ENCODE measurements at regions not wholly inside any gene's neighbourhood (a gene's known extent, or its start where the extent isn't known, plus 50 kb on each side); places are given as distances from the start of the nearest gene placed in this dataset.
"Not testable (repeated sequence)": the region's sequence is repeated elsewhere in the genome, so short reads cannot be mapped to it uniquely, and the experiment has no call there.

- no peaks in the 10 kb centered on the region for H3K27me3 Mint-ChIP-seq
- no peak overlapping the region for H3K4me3 Mint-ChIP-seq
- no peak for ATAC-seq
- no peaks in the 10 kb centered on the region for H3K9me3 Mint-ChIP-seq
- H3K4me1 Mint-ChIP-seq, result no peaks in the 10 kb centered on the region
- H3K27ac Mint-ChIP-seq, result no peak overlapping the region
- H3K36me3 Mint-ChIP-seq, result no peaks in the 10 kb centered on the region
Measured at GRCh38 chr4:188779581-188779980, 640.3 kb downstream of the TRIML1 start.

- Mint-ChIP-seq H3K36me3 (no peaks in the 10 kb centered on the region), H3K9me3 (no peaks in the 10 kb centered on the region), H3K4me1 (no peaks in the 10 kb centered on the region), H3K4me3 (no peak overlapping the region), H3K27ac (no peak overlapping the region), H3K27me3 (no peaks in the 10 kb centered on the region)
- no peak for ATAC-seq
Measured at GRCh38 chr4:188780028-188780427, 640.8 kb downstream of the TRIML1 start.

GRCh38 chr4:188780686-188781085 lies 641.4 kb downstream of the TRIML1 start:
- no peaks in the 10 kb centered on the region for H3K36me3 Mint-ChIP-seq
- no peak for ATAC-seq
- H3K4me1 Mint-ChIP-seq, result no peaks in the 10 kb centered on the region
- H3K27ac Mint-ChIP-seq, result no peak overlapping the region
- H3K4me3 Mint-ChIP-seq, result no peak overlapping the region
- H3K27me3 Mint-ChIP-seq, result no peaks in the 10 kb centered on the region
- H3K9me3 Mint-ChIP-seq, result peaks cover 2% of the 10 kb centered on the region

- H3K27ac Mint-ChIP-seq, result no peak overlapping the region
- H3K36me3 Mint-ChIP-seq, result no peaks in the 10 kb centered on the region
- no peaks in the 10 kb centered on the region for H3K27me3 Mint-ChIP-seq
- H3K4me3 Mint-ChIP-seq, result no peak overlapping the region
- no peaks in the 10 kb centered on the region for H3K4me1 Mint-ChIP-seq
- no peak for ATAC-seq
- H3K9me3 Mint-ChIP-seq, result peaks cover 2% of the 10 kb centered on the region
Measured at GRCh38 chr4:188781655-188782054, 642.4 kb downstream of the TRIML1 start.

GRCh38 chr4:188783175-188783574 lies 643.9 kb downstream of the TRIML1 start:
- no peaks in the 10 kb centered on the region for H3K36me3 Mint-ChIP-seq
- peaks cover 2% of the 10 kb centered on the region for H3K9me3 Mint-ChIP-seq
- no peaks in the 10 kb centered on the region for H3K4me1 Mint-ChIP-seq
- no peak overlapping the region for H3K4me3 Mint-ChIP-seq
- H3K27ac Mint-ChIP-seq, result no peak overlapping the region
- no peaks in the 10 kb centered on the region for H3K27me3 Mint-ChIP-seq
- ATAC-seq, result no peak

GRCh38 chr4:188783606-188784160 lies 644.4 kb downstream of the TRIML1 start:
- Mint-ChIP-seq H3K4me1 (no peaks in the 10 kb centered on the region), H3K4me3 (no peak overlapping the region), H3K36me3 (no peaks in the 10 kb centered on the region), H3K27me3 (no peaks in the 10 kb centered on the region), H3K9me3 (peaks cover 2% of the 10 kb centered on the region), H3K27ac (no peak overlapping the region)
- no peak for ATAC-seq

GRCh38 chr4:188796600-188796999 lies 657.4 kb downstream of the TRIML1 start:
- H3K4me3 Mint-ChIP-seq, H3K36me3 Mint-ChIP-seq, ATAC-seq, H3K27me3 Mint-ChIP-seq, H3K27ac Mint-ChIP-seq, H3K4me1 Mint-ChIP-seq, H3K9me3 Mint-ChIP-seq: not testable (repeated sequence)

- not testable (repeated sequence) for H3K4me3 Mint-ChIP-seq, H3K27ac Mint-ChIP-seq, H3K27me3 Mint-ChIP-seq, H3K36me3 Mint-ChIP-seq, ATAC-seq, H3K9me3 Mint-ChIP-seq, H3K4me1 Mint-ChIP-seq
Measured at GRCh38 chr4:188797011-188797410, 657.8 kb downstream of the TRIML1 start.

GRCh38 chr4:188804861-188805260 lies 665.6 kb downstream of the TRIML1 start:
- Mint-ChIP-seq H3K9me3 (no peaks in the 10 kb centered on the region), H3K27ac (no peak overlapping the region), H3K4me3 (no peak overlapping the region), H3K36me3 (no peaks in the 10 kb centered on the region), H3K27me3 (no peaks in the 10 kb centered on the region), H3K4me1 (no peaks in the 10 kb centered on the region)
- ATAC-seq, result no peak

- Mint-ChIP-seq H3K4me3 (no peak overlapping the region), H3K9me3 (peaks cover 3% of the 10 kb centered on the region), H3K4me1 (no peaks in the 10 kb centered on the region), H3K27ac (no peak overlapping the region), H3K27me3 (no peaks in the 10 kb centered on the region), H3K36me3 (no peaks in the 10 kb centered on the region)
- no peak for ATAC-seq
Measured at GRCh38 chr4:188811121-188811520, 671.9 kb downstream of the TRIML1 start.

GRCh38 chr4:188812644-188813043 lies 673.4 kb downstream of the TRIML1 start:
- Mint-ChIP-seq H3K36me3 (no peaks in the 10 kb centered on the region), H3K27ac (no peak overlapping the region), H3K9me3 (peaks cover 5% of the 10 kb centered on the region), H3K27me3 (no peaks in the 10 kb centered on the region), H3K4me1 (no peaks in the 10 kb centered on the region), H3K4me3 (no peak overlapping the region)
- no peak for ATAC-seq

- Mint-ChIP-seq H3K4me3 (no peak overlapping the region), H3K27me3 (no peaks in the 10 kb centered on the region), H3K36me3 (no peaks in the 10 kb centered on the region), H3K9me3 (peaks cover 8% of the 10 kb centered on the region), H3K4me1 (no peaks in the 10 kb centered on the region), H3K27ac (no peak overlapping the region)
- ATAC-seq, result no peak
Measured at GRCh38 chr4:188818300-188818699, 679.1 kb downstream of the TRIML1 start.

- peaks cover 5% of the 10 kb centered on the region for H3K9me3 Mint-ChIP-seq
- no peaks in the 10 kb centered on the region for H3K4me1 Mint-ChIP-seq
- no peaks in the 10 kb centered on the region for H3K36me3 Mint-ChIP-seq
- no peak overlapping the region for H3K27ac Mint-ChIP-seq
- H3K27me3 Mint-ChIP-seq, result no peaks in the 10 kb centered on the region
- no peak for ATAC-seq
- H3K4me3 Mint-ChIP-seq, result no peak overlapping the region
Measured at GRCh38 chr4:188819233-188819632, 680.0 kb downstream of the TRIML1 start.

- H3K36me3 Mint-ChIP-seq, result no peaks in the 10 kb centered on the region
- ATAC-seq, result no peak
Measured at GRCh38 chr4:188821500-188821899, 682.3 kb downstream of the TRIML1 start.

GRCh38 chr4:188822698-188823097 lies 683.5 kb downstream of the TRIML1 start:
- Mint-ChIP-seq H3K9me3 (peaks cover 3% of the 10 kb centered on the region), H3K27me3 (no peaks in the 10 kb centered on the region), H3K4me1 (no peaks in the 10 kb centered on the region), H3K4me3 (no peak overlapping the region), H3K27ac (no peak overlapping the region), H3K36me3 (no peaks in the 10 kb centered on the region)
- no peak for ATAC-seq

More at GRCh38 chr4:188821500-188821899, 682.3 kb downstream of the TRIML1 start:
- H3K4me1 Mint-ChIP-seq, result no peaks in the 10 kb centered on the region
- peaks cover 5% of the 10 kb centered on the region for H3K9me3 Mint-ChIP-seq
- no peak overlapping the region for H3K4me3 Mint-ChIP-seq
- no peaks in the 10 kb centered on the region for H3K27me3 Mint-ChIP-seq
- H3K27ac Mint-ChIP-seq, result no peak overlapping the region

GRCh38 chr4:188824553-188824952 lies 685.3 kb downstream of the TRIML1 start:
- Mint-ChIP-seq H3K27me3 (no peaks in the 10 kb centered on the region), H3K4me1 (no peaks in the 10 kb centered on the region), H3K36me3 (no peaks in the 10 kb centered on the region), H3K4me3 (no peak overlapping the region), H3K27ac (no peak overlapping the region), H3K9me3 (no peaks in the 10 kb centered on the region)
- ATAC-seq, result no peak

- Mint-ChIP-seq H3K9me3 (no peaks in the 10 kb centered on the region), H3K27me3 (no peaks in the 10 kb centered on the region), H3K27ac (no peak overlapping the region), H3K4me3 (no peak overlapping the region), H3K36me3 (no peaks in the 10 kb centered on the region), H3K4me1 (no peaks in the 10 kb centered on the region)
- no peak for ATAC-seq
Measured at GRCh38 chr4:188826393-188826792, 687.2 kb downstream of the TRIML1 start.
